ENCODE measurements at regions not wholly inside any gene's neighbourhood (a gene's known extent, or its start where the extent isn't known, plus 50 kb on each side); places are given as distances from the start of the nearest gene placed in this dataset.
A peak's percentile ranks its signal among the peaks of the same experiment; 100 is the strongest.

GRCh38 chr9:7909537-7909936 is 110.0 kb upstream of the DMAC1 start:
- Histone ChIP-seq H3K36me3 (ENCODE audit: control insufficient read depth, insufficient read depth, low read length) (no peaks in the 10 kb centered on the region), H3K4me3 (ENCODE audit: low read depth, low read length) (no peak overlapping the region), H3K27me3 (ENCODE audit: control insufficient read depth, insufficient read depth, low read length) (no peaks in the 10 kb centered on the region)
- FAIRE-seq (no peak), DNase-seq (ENCODE audit: low read depth) (no peak)
- no peak for TF ChIP-seq CTCF (IDR thresholded peaks at IDR 0.05; ENCODE audit: insufficient read depth, low read length, severe bottlenecking)

GRCh38 chr9:7907551-7908337 is 108.2 kb upstream of the DMAC1 start:
- FAIRE-seq (no peak), DNase-seq (ENCODE audit: low read depth) (no peak)
- Histone ChIP-seq H3K36me3 (ENCODE audit: control insufficient read depth, insufficient read depth, low read length) (no peaks in the 10 kb centered on the region), H3K4me3 (ENCODE audit: low read depth, low read length) (no peak overlapping the region), H3K27me3 (ENCODE audit: control insufficient read depth, insufficient read depth, low read length) (no peaks in the 10 kb centered on the region)
- no peak for TF ChIP-seq CTCF (IDR thresholded peaks at IDR 0.05; ENCODE audit: insufficient read depth, low read length, severe bottlenecking)

GRCh38 chr9:7906783-7907550 is 107.4 kb upstream of the DMAC1 start:
- Histone ChIP-seq H3K4me3 (ENCODE audit: low read depth, low read length) (no peak overlapping the region), H3K36me3 (ENCODE audit: control insufficient read depth, insufficient read depth, low read length) (no peaks in the 10 kb centered on the region), H3K27me3 (ENCODE audit: control insufficient read depth, insufficient read depth, low read length) (no peaks in the 10 kb centered on the region)
- FAIRE-seq (no peak), DNase-seq (ENCODE audit: low read depth) (no peak)
- no peak for TF ChIP-seq CTCF (IDR thresholded peaks at IDR 0.05; ENCODE audit: insufficient read depth, low read length, severe bottlenecking)

GRCh38 chr9:7901621-7902020 is 102.0 kb upstream of the DMAC1 start:
- FAIRE-seq (no peak), DNase-seq (ENCODE audit: low read depth) (peak; percentile 23)
- Histone ChIP-seq H3K27me3 (ENCODE audit: control insufficient read depth, insufficient read depth, low read length) (no peaks in the 10 kb centered on the region), H3K4me3 (ENCODE audit: low read depth, low read length) (no peak overlapping the region), H3K36me3 (ENCODE audit: control insufficient read depth, insufficient read depth, low read length) (no peaks in the 10 kb centered on the region)
- TF ChIP-seq CTCF (IDR thresholded peaks at IDR 0.05; ENCODE audit: insufficient read depth, low read length, severe bottlenecking): no peak

- no peak for DNase-seq (ENCODE audit: low read depth)
- FAIRE-seq: no peak
- no peaks in the 10 kb centered on the region for H3K27me3 ChIP-seq (ENCODE audit: control insufficient read depth, insufficient read depth, low read length)
- no peaks in the 10 kb centered on the region for H3K36me3 ChIP-seq (ENCODE audit: control insufficient read depth, insufficient read depth, low read length)
- no peak overlapping the region for H3K4me3 ChIP-seq (ENCODE audit: low read depth, low read length)
- no peak for TF ChIP-seq CTCF (IDR thresholded peaks at IDR 0.05; ENCODE audit: insufficient read depth, low read length, severe bottlenecking)
These were observed 101.0 kb upstream of the DMAC1 start for GRCh38 chr9:7900541-7900940.

Data from bronchial epithelial cell (primary cell).